Vagina (tissue), 2 donors: ENCODE measurements at regions not wholly inside any gene's neighbourhood (a gene's known extent, or its start where the extent isn't known, plus 50 kb on each side); places are given as distances from the start of the nearest gene placed in this dataset.

Source experiments
- DNase-seq, 2 donors: peaks; one replicate each; pipeline ENCODE4 v3.0.0-alpha.2; 2017; ENCODE audit errors: extremely low spot score in 2 of 2
- H3K27ac ChIP-seq: fragments of 200-600 bp; sonication (generic); one replicate; pipeline ENCODE4 v1.5.1; 2019
- H3K27me3 ChIP-seq: fragments of 200-600 bp; sonication (generic); one replicate; pipeline ENCODE4 v1.5.1; 2019
- H3K36me3 ChIP-seq, 2 donors: fragments of 200-600 bp; sonication (generic); one replicate each; pipeline ENCODE4 v1.5.1; 2017 to 2019
- H3K4me1 ChIP-seq: fragments of 200-600 bp; sonication (generic); one replicate; pipeline ENCODE4 v1.5.1; 2019
- H3K4me3 ChIP-seq, 2 donors: fragments of 200-600 bp; sonication (generic); 1 replicate in 1 of 2; 2 replicates in 1 of 2; pipeline ENCODE4 v1.5.1; 2016 to 2019
- H3K9me3 ChIP-seq: fragments of 200-600 bp; sonication (generic); one replicate; pipeline ENCODE4 v1.5.1; 2019
- CTCF ChIP-seq, 3 experiments: fragments of 450-650 bp in 2 of 3; fragments of 200-600 bp in 1 of 3; sonication (generic) in 1 of 3; IDR thresholded peaks; one replicate each; pipeline ENCODE4 v1.5.1; 2017 to 2019; ENCODE audit warnings: antibody characterized with exemption in 3 of 3, mild to moderate bottlenecking in 2 of 3, moderate library complexity in 2 of 3
- POLR2A ChIP-seq, 2 donors: fragments of 450-650 bp; IDR thresholded peaks; one replicate each; pipeline ENCODE4 v1.6.1; 2017; ENCODE audit warnings: antibody characterized with exemption in 2 of 2, mild to moderate bottlenecking in 2 of 2, moderate library complexity in 2 of 2
- POLR2AphosphoS5 ChIP-seq, 2 donors: sonication (generic); formaldehyde crosslinking; IDR thresholded peaks; one replicate each; pipeline ENCODE4 v1.9.0; 2017; ENCODE audit warnings: antibody characterized with exemption in 2 of 2, mild to moderate bottlenecking in 2 of 2, low read depth in 1 of 2; ENCODE audit not compliant: insufficient read depth in 1 of 2
- intact Hi-C: fragments of 100-400 bp; cut with DNase I; formaldehyde crosslinking; loops from one replicate; pipeline ENCODE4 v1.15.1; 2023

DNA sequence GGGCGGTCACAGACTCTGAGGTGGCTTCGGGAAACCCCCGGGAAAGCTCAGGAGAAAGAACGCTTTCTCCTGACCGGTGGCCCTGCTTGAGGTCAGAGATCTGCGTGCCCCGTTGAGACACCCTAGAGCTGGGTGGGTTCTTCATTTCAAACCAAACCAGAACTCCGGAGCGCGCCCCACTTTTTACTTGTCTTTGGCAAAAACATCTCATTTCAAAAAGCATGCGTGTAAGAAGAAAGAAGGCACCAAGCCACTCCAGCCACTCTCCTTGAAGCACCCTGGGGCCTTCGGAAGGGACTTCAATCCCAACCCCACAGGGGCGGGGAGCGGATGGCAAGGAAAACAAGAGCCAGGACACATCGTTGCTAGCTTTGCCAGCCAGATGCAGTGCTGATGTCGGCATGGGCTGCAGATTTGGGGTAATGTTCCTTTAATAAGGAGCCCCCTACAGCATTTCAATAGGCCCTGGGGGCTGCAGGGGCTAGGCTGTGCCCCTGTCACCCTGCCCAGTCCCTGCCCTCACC lies 171.7 kb downstream of the ERCC6L2 start:
- Histone ChIP-seq H3K4me3 (no peak overlapping the region), H3K27ac (no peak overlapping the region), H3K9me3 (no peaks in the 10 kb centered on the region), H3K4me1 (peaks cover 19% of the 10 kb centered on the region), H3K27me3 (no peaks in the 10 kb centered on the region), H3K36me3 (no peaks in the 10 kb centered on the region)
- intact Hi-C loops, result no loop called here
- no peak for DNase-seq
- TF ChIP-seq CTCF (IDR thresholded peaks at IDR 0.05) (no peak), POLR2AphosphoS5 (IDR thresholded peaks at IDR 0.05; ENCODE audit: insufficient read depth in 1 of 2, low read depth in 1 of 2) (no peak), POLR2A (IDR thresholded peaks at IDR 0.05) (no peak)

DNA sequence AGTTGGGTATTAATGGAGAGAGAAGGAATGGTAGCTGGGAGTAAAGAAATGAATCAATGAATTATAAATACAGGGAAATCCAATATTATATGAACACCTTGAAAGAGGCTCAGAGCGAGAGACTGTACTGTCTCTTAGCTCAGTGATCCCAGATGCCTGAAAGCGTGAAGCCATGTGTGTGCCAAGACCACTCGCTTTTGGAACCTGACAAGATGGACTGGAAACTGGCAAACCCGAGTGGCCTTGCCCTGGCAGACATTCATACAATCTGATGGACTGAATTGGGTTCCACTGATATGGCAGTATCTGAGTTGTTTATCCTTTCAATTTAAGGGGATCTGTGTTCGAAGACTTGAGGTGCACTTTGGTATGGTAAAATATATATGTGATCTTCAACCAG lies 170.3 kb downstream of the ERCC6L2 start:
- Histone ChIP-seq H3K4me1 (peaks cover 19% of the 10 kb centered on the region), H3K27me3 (no peaks in the 10 kb centered on the region), H3K4me3 (no peak overlapping the region), H3K9me3 (no peaks in the 10 kb centered on the region), H3K27ac (no peak overlapping the region), H3K36me3 (no peaks in the 10 kb centered on the region)
- intact Hi-C loops, result no loop called here
- no peak for TF ChIP-seq CTCF (IDR thresholded peaks at IDR 0.05)
- TF ChIP-seq POLR2AphosphoS5 (IDR thresholded peaks at IDR 0.05; ENCODE audit: insufficient read depth in 1 of 2, low read depth in 1 of 2), result no peak
- TF ChIP-seq POLR2A (IDR thresholded peaks at IDR 0.05), result no peak
- DNase-seq, result no peak

GRCh38 chr9:96044401-96044800 lies 168.9 kb downstream of the ERCC6L2 start:
- TF ChIP-seq POLR2AphosphoS5 (IDR thresholded peaks at IDR 0.05; ENCODE audit: insufficient read depth in 1 of 2, low read depth in 1 of 2) (no peak), CTCF (IDR thresholded peaks at IDR 0.05) (no peak), POLR2A (IDR thresholded peaks at IDR 0.05) (no peak)
- intact Hi-C loops, result no loop called here
- no peak overlapping the region for H3K4me3 ChIP-seq
- H3K36me3 ChIP-seq, result no peaks in the 10 kb centered on the region
- no peaks in the 10 kb centered on the region for H3K27me3 ChIP-seq
- H3K27ac ChIP-seq, result no peak overlapping the region
- no peaks in the 10 kb centered on the region for H3K9me3 ChIP-seq
- no peak for DNase-seq
- H3K4me1 ChIP-seq, result peaks cover 23% of the 10 kb centered on the region

DNA sequence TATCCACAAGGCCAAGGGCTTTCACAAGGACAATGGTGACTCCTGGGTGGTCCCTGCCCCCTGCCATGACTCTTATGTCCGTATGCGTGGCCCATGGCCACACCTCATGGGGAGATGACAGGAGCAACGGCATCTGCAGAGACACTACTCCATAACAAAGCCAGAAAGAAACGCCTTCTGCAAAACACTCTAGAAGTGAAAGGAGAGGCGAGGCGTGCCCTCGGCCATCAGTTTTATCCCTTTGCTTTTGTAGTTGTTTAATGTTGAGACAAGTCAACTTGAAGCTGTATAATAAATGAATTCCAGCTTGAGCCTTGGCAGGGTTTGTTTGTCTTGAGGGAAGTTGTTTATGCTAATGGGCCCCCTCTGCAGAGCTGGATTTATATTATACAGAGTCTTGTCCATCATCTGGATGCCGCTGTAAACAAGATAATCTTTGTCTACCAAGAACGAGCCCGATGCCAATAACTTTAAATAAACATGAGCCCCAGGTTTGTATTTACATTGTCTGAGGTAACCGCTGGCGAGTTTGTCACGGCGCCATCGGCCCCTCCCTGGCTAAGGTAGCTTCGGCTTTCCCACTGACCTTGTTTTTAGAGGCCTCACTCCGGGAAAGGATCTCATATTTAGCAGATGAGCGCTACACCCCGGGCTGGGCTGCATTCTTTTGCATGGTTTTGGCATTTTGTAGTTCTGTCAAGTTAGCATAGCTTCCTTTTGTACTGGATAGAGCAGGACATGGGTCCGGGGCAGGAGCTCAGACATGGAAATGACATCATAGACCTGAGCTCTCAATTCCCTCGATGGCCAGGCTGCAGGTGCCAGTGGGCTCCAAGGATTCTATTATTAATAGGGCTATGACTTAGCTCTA lies 165.3 kb downstream of the ERCC6L2 start:
- H3K4me1 ChIP-seq, result peaks cover 9% of the 10 kb centered on the region
- TF ChIP-seq POLR2AphosphoS5 (IDR thresholded peaks at IDR 0.05; ENCODE audit: insufficient read depth in 1 of 2, low read depth in 1 of 2), result no peak
- TF ChIP-seq POLR2A (IDR thresholded peaks at IDR 0.05), result no peak
- TF ChIP-seq CTCF (IDR thresholded peaks at IDR 0.05), result no peak
- H3K27me3 ChIP-seq, result no peaks in the 10 kb centered on the region
- H3K4me3 ChIP-seq, result no peak overlapping the region
- H3K9me3 ChIP-seq, result no peaks in the 10 kb centered on the region
- no peaks in the 10 kb centered on the region for H3K36me3 ChIP-seq
- intact Hi-C loops, result no loop called here
- H3K27ac ChIP-seq, result peak overlapping the region; percentile 61
- no peak for DNase-seq

DNA sequence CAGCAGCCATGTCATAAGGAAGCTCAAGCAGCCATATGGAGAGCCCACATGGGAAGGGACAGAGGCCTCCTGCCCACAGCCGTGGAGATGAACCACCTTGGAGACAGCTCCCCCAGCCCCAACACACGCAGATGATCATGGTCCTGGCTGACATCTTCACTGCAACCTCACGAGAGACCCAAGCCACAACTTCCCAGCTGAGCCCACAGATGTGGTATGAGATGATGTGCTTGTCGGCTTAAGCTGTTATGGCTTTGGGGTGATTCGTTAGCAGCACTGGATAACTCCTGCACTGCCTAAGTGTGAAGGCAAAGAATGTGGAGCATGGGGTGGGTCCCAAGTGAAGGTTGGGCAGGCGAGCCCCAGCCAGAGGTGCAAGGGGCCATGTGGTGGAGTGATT lies 163.4 kb downstream of the ERCC6L2 start:
- intact Hi-C loops, result no loop called here
- no peak for TF ChIP-seq CTCF (IDR thresholded peaks at IDR 0.05)
- no peak overlapping the region for H3K4me3 ChIP-seq
- no peaks in the 10 kb centered on the region for H3K27me3 ChIP-seq
- H3K27ac ChIP-seq, result no peak overlapping the region
- H3K4me1 ChIP-seq, result peaks cover 9% of the 10 kb centered on the region
- no peak for DNase-seq
- H3K9me3 ChIP-seq, result no peaks in the 10 kb centered on the region
- H3K36me3 ChIP-seq, result no peaks in the 10 kb centered on the region
